ENCODE measurements at regions not wholly inside any gene's neighbourhood (a gene's known extent, or its start where the extent isn't known, plus 50 kb on each side); places are given as distances from the start of the nearest gene placed in this dataset.

- H3K27ac ChIP-seq (ENCODE audit: low read depth, low read length) = no peak overlapping the region
- no peak overlapping the region for H3K4me2 ChIP-seq (ENCODE audit: insufficient read depth, low read length)
- H4K20me1 ChIP-seq (ENCODE audit: insufficient read depth, low read length) = no peaks in the 10 kb centered on the region
- no peaks in the 10 kb centered on the region for H3K4me1 ChIP-seq (ENCODE audit: insufficient read depth, low read length)
- no peaks in the 10 kb centered on the region for H3K36me3 ChIP-seq (ENCODE audit: insufficient read depth, low read length)
- H3K27me3 ChIP-seq (ENCODE audit: insufficient read depth, low read length) = no peaks in the 10 kb centered on the region
- no peaks in the 10 kb centered on the region for H3K79me2 ChIP-seq (ENCODE audit: insufficient read depth, low read length)
- H3K4me3 ChIP-seq (ENCODE audit: insufficient read depth, low read length) = no peak overlapping the region
- no peak overlapping the region for H2AFZ ChIP-seq (ENCODE audit: low read length)
- no peak for TF ChIP-seq CTCF (IDR thresholded peaks at IDR 0.05; ENCODE audit: extremely low read depth, low read depth, low read length)
- H3K9me3 ChIP-seq (ENCODE audit: low read depth, low read length) = no peaks in the 10 kb centered on the region
- no peak for DNase-seq (ENCODE audit: insufficient read length, low spot score, missing footprints)
Observed at GRCh38 chr2:117118994-117119393, 695.5 kb upstream of the DDX18 start.

DNA sequence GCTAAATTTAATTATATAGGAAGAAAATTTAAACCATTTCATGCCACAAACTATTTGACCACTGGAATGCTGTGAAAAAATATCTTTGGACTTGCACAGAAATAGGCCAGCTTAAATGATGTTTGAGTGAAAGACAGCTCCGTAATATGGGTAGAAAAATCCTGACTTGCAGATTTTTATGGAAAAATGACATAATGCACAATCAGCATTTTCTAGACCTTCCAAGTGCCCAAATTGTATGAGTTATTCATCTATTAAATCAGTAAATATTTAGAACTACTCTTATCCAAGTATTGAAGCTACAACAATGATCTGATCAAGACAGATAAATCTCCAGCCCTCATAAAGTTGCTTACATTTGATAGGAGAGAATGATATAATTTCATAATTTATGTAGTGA is 691.1 kb upstream of the DDX18 start:
- DNase-seq (ENCODE audit: insufficient read length, low spot score, missing footprints) = no peak
- H3K27ac ChIP-seq (ENCODE audit: low read depth, low read length) = no peak overlapping the region
- H3K9me3 ChIP-seq (ENCODE audit: low read depth, low read length) = no peaks in the 10 kb centered on the region
- no peak overlapping the region for H3K4me2 ChIP-seq (ENCODE audit: insufficient read depth, low read length)
- H2AFZ ChIP-seq (ENCODE audit: low read length) = no peak overlapping the region
- H3K4me1 ChIP-seq (ENCODE audit: insufficient read depth, low read length) = no peaks in the 10 kb centered on the region
- H3K79me2 ChIP-seq (ENCODE audit: insufficient read depth, low read length) = no peaks in the 10 kb centered on the region
- H4K20me1 ChIP-seq (ENCODE audit: insufficient read depth, low read length) = no peaks in the 10 kb centered on the region
- TF ChIP-seq CTCF (IDR thresholded peaks at IDR 0.05; ENCODE audit: extremely low read depth, low read depth, low read length) = no peak
- H3K4me3 ChIP-seq (ENCODE audit: insufficient read depth, low read length) = no peak overlapping the region
- H3K27me3 ChIP-seq (ENCODE audit: insufficient read depth, low read length) = no peaks in the 10 kb centered on the region
- no peaks in the 10 kb centered on the region for H3K36me3 ChIP-seq (ENCODE audit: insufficient read depth, low read length)

GRCh38 chr2:117126656-117127055 is 687.8 kb upstream of the DDX18 start:
- Histone ChIP-seq H3K4me3 (ENCODE audit: insufficient read depth, low read length) (no peak overlapping the region), H3K9me3 (ENCODE audit: low read depth, low read length) (no peaks in the 10 kb centered on the region), H2AFZ (ENCODE audit: low read length) (no peak overlapping the region), H3K36me3 (ENCODE audit: insufficient read depth, low read length) (no peaks in the 10 kb centered on the region), H4K20me1 (ENCODE audit: insufficient read depth, low read length) (no peaks in the 10 kb centered on the region), H3K27ac (ENCODE audit: low read depth, low read length) (no peak overlapping the region), H3K79me2 (ENCODE audit: insufficient read depth, low read length) (no peaks in the 10 kb centered on the region), H3K4me2 (ENCODE audit: insufficient read depth, low read length) (no peak overlapping the region), H3K27me3 (ENCODE audit: insufficient read depth, low read length) (no peaks in the 10 kb centered on the region), H3K4me1 (ENCODE audit: insufficient read depth, low read length) (no peaks in the 10 kb centered on the region)
- TF ChIP-seq CTCF (IDR thresholded peaks at IDR 0.05; ENCODE audit: extremely low read depth, low read depth, low read length) = no peak
- DNase-seq (ENCODE audit: insufficient read length, low spot score, missing footprints) = no peak

DNA sequence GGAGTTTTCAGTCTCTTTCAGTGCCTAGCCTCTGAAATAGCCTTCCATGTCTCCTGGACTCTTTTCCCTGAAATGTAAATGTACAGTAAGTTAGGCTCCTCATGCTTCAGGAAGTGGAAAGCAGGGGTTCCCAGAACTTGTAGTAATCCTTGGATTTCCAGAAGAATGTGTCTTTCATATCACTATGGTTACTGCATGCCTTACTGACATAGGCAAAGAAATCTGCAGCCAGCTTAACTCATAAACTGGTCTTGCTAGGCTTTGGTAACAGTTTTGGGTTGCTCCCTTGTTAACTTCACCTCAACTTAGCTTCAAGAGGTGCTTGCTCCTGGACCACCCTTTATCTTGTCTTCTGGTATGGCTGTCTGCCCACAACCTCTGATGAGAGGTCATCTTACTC is 686.8 kb upstream of the DDX18 start:
- Histone ChIP-seq H4K20me1 (ENCODE audit: insufficient read depth, low read length) (no peaks in the 10 kb centered on the region), H3K79me2 (ENCODE audit: insufficient read depth, low read length) (no peaks in the 10 kb centered on the region)
- DNase-seq (ENCODE audit: insufficient read length, low spot score, missing footprints) = no peak

More for the DNA sequence above, 686.8 kb upstream of the DDX18 start:
- no peak overlapping the region for H2AFZ ChIP-seq (ENCODE audit: low read length)
- H3K27ac ChIP-seq (ENCODE audit: low read depth, low read length) = no peak overlapping the region
- no peaks in the 10 kb centered on the region for H3K36me3 ChIP-seq (ENCODE audit: insufficient read depth, low read length)
- TF ChIP-seq CTCF (IDR thresholded peaks at IDR 0.05; ENCODE audit: extremely low read depth, low read depth, low read length) = no peak
- no peaks in the 10 kb centered on the region for H3K27me3 ChIP-seq (ENCODE audit: insufficient read depth, low read length)
- H3K4me2 ChIP-seq (ENCODE audit: insufficient read depth, low read length) = no peak overlapping the region
- H3K4me1 ChIP-seq (ENCODE audit: insufficient read depth, low read length) = no peaks in the 10 kb centered on the region
- H3K9me3 ChIP-seq (ENCODE audit: low read depth, low read length) = no peaks in the 10 kb centered on the region
- H3K4me3 ChIP-seq (ENCODE audit: insufficient read depth, low read length) = no peak overlapping the region

Measured in osteoblast (primary cell).